ENCODE measurements at regions not wholly inside any gene's neighbourhood (a gene's known extent, or its start where the extent isn't known, plus 50 kb on each side); places are given as distances from the start of the nearest gene placed in this dataset.

DNA sequence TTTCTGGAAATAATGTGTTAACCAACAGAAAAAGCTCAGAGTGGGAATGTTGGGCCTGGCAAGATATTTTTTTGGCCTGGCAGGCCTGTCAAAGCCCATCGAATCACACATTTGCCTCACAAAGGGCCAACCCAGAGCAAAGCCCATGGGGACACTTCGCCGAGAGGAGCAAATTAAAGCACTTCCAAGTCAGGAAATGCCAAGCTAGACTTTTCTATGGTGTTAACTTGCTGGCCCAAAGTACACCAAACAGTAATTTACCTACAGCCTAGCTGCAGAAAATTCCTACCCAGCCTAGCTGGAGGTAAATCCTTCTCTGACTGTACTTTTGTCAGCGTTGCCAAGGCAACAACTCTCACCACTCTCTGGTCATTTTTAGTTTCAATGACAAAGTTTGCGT is 288.6 kb upstream of the LDB2 start:
- no peak overlapping the region for H3K27ac Mint-ChIP-seq
- DNase-seq (ENCODE audit: low spot score in 2 of 2): no peak
- H3K9me3 Mint-ChIP-seq: peaks cover 0 to 15% of the 10 kb centered on the region in 2 donors
- H3K36me3 Mint-ChIP-seq: peaks cover 0 to 6% of the 10 kb centered on the region in 2 donors
- no peak for ATAC-seq

DNA sequence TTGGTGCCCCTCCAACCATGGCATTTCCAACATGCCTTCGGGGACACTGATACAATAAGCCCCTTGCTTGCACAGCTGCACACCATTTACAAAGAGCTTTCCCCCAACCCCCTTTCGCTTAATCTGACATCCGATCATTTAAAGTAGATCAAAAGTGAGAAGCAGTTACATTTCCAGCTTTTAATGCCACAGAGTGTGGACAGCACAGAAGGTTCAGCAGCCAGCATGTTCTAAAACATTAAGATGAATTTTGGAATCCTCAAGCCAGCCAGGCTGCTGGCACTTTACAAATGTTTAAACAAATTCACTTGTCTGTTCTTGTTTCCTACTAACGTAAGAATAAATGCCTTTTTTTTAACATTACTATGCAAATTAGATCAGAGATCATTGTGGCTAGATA is 284.4 kb upstream of the LDB2 start:
- Mint-ChIP-seq H3K9me3 (peaks cover 0 to 4% of the 10 kb centered on the region in 2 donors), H3K27ac (no peak overlapping the region), H3K36me3 (peaks cover 0 to 4% of the 10 kb centered on the region in 2 donors)

DNA sequence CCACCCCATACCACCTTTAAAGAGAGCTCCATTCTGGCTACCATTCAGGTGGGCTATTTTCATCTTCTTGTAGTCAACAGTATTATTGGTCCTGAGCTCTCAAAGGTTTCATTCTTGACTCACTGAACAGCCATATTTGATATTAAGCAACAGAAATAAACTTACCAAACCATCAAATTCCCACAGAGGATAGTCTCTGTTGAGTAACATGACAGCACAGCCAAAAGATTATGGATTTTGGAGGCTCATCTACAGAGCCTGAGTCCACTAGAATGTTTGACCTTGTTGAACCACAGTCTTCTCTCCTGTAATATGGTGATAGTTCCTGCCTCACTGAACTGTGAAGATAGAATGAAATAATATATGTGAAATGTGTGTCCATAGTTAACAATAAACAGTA is 276.3 kb upstream of the LDB2 start:
- DNase-seq (ENCODE audit: low spot score in 2 of 2) (no peak), ATAC-seq (no peak)
- Mint-ChIP-seq H3K27ac (no peak overlapping the region), H3K36me3 (no peaks in the 10 kb centered on the region), H3K9me3 (no peaks in the 10 kb centered on the region)

More for the DNA sequence above, 284.4 kb upstream of the LDB2 start:
- ATAC-seq: no peak
- DNase-seq (ENCODE audit: low spot score in 2 of 2): no peak

DNA sequence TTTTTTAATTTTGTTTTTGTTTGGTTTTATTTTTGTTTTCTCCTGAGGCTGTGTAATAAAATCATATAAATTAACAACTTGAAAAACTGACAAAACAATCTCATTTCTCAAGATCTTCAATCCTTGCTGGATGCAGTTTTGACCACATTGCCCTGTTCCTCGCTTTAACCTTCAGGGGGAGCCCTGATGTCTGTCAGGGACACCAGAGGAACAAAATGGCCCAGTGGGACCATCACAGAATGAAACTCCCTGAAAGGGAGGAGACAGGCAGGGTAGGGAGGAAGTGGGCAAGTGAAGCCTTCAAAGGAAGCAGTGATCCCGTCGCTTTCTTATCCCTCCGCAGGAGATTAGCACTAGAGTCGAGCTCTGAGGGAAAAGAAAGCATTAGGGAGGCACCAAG is 274.9 kb upstream of the LDB2 start:
- ATAC-seq (no peak), DNase-seq (ENCODE audit: low spot score in 2 of 2) (no peak)
- no peaks in the 10 kb centered on the region for H3K9me3 Mint-ChIP-seq
- H3K27ac Mint-ChIP-seq: no peak overlapping the region
- no peaks in the 10 kb centered on the region for H3K36me3 Mint-ChIP-seq

DNA sequence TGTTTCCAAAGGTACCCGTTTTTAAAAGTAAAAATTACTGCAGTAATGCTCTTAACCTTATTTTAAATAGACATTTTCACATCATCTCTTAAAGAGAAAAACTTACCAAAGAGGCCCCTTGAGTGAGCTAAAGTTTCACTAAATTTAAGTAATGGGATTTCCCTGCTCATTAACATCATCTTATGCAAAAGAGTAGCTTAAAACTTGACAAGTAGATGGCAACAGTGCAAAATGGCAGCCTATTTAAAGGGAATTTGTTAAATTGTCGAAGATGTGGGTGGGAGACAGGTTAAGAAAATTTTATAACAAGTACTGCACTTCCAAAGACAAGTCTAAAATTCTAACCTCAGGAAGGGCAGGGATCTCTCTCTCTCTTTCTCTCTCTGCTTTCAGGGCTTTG is 271.7 kb upstream of the LDB2 start:
- DNase-seq (ENCODE audit: low spot score in 2 of 2): no peak
- Mint-ChIP-seq H3K9me3 (no peaks in the 10 kb centered on the region), H3K27ac (no peak overlapping the region), H3K36me3 (no peaks in the 10 kb centered on the region)
- no peak for ATAC-seq

DNA sequence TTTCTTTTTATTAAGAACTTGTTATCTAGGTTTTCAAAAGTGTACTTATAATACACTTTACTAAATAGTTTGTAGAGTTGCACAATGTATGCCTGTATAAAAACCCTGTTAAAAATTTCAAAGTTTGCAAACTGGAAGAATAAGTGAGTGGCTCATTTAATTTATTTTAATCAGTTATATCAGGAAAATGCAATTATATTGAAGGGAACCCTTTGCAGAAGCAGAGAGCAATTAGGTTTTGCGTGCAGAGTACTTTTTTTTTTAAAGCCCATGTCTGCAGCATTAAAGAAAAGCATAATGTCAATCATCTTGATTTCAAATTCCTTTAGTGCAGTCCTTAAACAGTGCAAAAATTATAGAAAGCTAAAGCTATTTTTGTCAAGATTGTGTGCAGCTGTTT is 271.3 kb upstream of the LDB2 start:
- H3K9me3 Mint-ChIP-seq: no peaks in the 10 kb centered on the region
- ATAC-seq: no peak

DNA sequence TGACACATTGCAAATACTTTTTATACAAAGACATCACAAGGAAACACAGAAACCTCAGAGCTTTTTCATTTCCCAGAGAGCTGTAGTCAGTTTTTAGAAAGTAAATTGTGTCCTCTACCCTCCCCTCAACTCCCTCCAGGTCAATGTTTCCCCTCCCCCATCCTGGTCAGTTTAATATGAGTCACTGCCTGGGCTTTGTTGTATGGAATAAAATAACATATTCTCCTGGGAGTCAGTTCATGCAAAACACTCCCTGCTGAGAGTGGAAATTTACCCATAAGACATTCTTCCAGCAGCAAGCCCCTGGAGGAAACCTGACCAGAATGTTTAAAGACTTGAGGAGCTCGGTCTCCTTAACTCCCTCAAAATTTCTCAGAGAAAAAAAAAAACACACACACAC is 270.1 kb upstream of the LDB2 start:
- H3K9me3 Mint-ChIP-seq: peaks cover 5 to 8% of the 10 kb centered on the region in 2 donors
- H3K36me3 Mint-ChIP-seq: peaks cover 0 to 6% of the 10 kb centered on the region in 2 donors
- ATAC-seq (no peak), DNase-seq (ENCODE audit: low spot score in 2 of 2) (no peak)
- H3K27ac Mint-ChIP-seq: no peak overlapping the region

More for the DNA sequence above, 271.3 kb upstream of the LDB2 start:
- Mint-ChIP-seq H3K27ac (no peak overlapping the region), H3K36me3 (no peaks in the 10 kb centered on the region)
- DNase-seq (ENCODE audit: low spot score in 2 of 2): no peak

DNA sequence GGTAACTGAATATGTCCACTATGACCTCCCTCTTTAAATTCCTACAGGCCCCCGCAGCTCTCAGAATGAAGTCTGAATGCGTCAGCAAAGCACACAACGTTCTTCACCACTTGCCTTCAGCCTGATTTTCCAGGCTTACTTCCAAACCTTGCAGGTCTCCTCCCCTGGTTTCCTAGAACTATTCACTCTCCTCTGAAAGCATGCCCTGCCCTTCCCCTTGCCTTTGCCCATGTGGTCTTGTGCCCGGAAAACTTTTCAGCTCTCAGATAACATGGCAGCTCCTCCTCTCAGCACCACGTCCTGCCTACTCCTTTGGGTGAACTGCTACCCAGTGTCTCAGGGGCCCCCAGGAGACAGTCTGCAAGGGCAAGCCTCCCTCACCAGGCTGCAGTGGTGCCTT is 268.5 kb upstream of the LDB2 start:
- Mint-ChIP-seq H3K9me3 (peaks cover 8 to 9% of the 10 kb centered on the region in 2 donors), H3K36me3 (peaks cover 0 to 6% of the 10 kb centered on the region in 2 donors), H3K27ac (no peak overlapping the region)
- no peak for DNase-seq (ENCODE audit: low spot score in 2 of 2)
- ATAC-seq: no peak

DNA sequence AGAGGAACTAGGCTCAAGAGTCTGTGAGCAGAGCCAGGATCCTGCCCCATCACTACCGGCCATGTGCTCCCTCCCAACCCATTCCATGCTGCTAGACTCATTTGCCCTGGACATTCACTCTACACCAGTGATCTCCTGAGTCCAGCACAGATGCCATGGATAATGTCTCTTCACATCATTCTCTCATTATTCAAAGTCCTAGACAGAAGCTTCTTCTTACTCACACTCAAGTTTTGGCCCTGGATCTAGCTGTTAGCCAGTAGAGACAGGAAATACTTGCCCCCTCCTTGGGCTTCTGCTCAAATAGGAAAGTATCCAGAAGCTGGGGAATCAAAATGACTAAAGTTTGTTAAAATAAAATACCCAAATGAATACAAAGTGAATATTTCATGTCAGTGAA is 266.8 kb upstream of the LDB2 start:
- Mint-ChIP-seq H3K9me3 (peaks cover 8 to 18% of the 10 kb centered on the region in 2 donors), H3K27ac (no peak overlapping the region), H3K36me3 (peaks cover 0 to 6% of the 10 kb centered on the region in 2 donors)
- ATAC-seq (no peak), DNase-seq (ENCODE audit: low spot score in 2 of 2) (no peak)

DNA sequence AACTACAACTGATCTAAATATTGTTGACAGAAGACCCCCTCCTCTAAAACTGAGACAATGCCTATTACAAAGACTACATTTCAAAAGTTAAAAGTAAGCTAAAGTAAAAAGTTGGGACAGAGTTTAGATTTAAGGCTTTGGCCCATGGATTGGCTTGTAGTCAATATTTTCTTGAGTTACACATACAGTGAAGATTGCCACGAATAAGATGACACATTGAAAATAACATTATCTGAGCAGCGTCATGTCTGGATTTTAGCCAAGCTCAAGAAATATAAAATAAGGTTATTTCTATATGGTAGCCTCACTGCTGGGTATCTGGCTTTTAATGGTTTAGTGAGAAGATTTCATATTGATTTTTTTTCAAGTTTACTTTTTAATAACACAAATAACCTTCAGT is 266.2 kb upstream of the LDB2 start:
- no peak for ATAC-seq
- Mint-ChIP-seq H3K36me3 (peaks cover 0 to 6% of the 10 kb centered on the region in 2 donors), H3K9me3 (peaks cover 11 to 24% of the 10 kb centered on the region in 2 donors), H3K27ac (no peak overlapping the region)
- no peak for DNase-seq (ENCODE audit: low spot score in 2 of 2)

DNA sequence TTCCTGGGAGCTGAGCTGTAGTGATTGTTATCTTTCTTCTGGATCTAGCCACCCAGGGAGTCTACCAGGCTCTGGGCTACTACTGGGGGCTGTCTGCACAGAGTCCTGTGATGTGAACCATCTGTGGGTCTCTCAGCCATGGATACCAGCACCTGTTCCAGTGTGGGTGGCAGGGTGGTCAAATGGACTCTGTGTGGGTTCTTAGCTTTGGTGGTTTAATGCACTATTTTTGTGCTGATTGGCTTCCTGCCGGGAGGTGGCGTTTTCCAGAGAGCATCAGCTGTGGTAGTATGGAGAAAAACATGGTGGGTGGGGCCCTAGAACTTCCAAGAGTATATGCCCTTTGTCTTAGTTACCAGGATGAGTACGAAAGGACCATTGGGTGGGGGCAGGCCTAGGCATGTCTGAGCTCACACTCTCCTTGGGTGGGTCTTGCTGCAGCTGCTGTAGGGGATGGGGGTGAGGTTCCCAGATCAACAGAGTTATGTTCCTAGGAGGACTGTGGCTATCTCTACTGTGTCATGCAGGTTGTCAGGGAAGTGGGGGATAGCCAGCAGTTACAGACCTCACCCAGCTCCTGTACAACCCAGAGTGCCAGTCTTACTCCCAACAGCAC is 264.8 kb upstream of the LDB2 start:
- H3K27ac Mint-ChIP-seq: no peak overlapping the region

DNA sequence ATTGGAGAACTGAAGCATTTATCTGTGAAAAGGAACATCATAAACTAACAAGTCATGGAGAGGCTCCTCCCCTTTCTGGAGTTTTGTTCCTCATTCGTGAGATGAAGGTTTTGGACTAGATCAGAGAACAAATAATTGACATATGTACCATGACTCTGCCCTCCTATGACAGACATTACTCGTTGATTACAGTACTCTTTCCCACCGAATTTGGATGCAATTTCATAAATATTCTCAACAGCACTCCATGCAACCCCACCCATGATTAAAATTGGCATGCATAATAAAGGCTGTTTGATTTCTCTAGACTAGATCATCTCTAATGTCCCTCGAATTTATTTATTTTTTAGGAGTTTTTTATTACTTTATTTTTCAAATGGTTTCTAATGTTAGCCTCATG is 258.9 kb upstream of the LDB2 start:
- no peak for ATAC-seq

More for the DNA sequence above, 264.8 kb upstream of the LDB2 start:
- Mint-ChIP-seq H3K36me3 (peaks cover 0 to 6% of the 10 kb centered on the region in 2 donors), H3K9me3 (peaks cover 13 to 26% of the 10 kb centered on the region in 2 donors)
- ATAC-seq: no peak
- no peak for DNase-seq (ENCODE audit: low spot score in 2 of 2)

DNA sequence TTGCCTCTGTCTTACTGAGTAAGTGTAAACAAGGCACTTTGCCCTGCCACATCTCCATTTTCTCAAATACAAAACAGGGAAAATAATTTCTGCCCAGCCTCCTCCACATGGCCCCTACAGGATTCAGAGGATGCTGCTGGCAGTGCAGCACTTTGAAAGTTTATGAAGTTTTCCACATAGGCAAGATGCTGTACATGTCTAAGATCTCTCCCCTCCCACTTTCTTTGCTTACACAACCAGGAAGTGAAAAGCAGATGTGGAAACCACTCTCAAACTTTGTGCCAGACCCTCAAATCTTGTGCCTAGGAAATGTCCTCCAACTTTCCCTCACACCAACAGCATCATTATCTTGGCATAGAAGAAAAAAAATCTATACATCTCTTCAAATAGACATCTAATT is 257.0 kb upstream of the LDB2 start:
- H3K36me3 Mint-ChIP-seq: no peaks in the 10 kb centered on the region
- no peak for DNase-seq (ENCODE audit: low spot score in 2 of 2)
- no peak for ATAC-seq
- H3K9me3 Mint-ChIP-seq: peaks cover 5 to 13% of the 10 kb centered on the region in 2 donors
- H3K27ac Mint-ChIP-seq: no peak overlapping the region

More for the DNA sequence above, 258.9 kb upstream of the LDB2 start:
- Mint-ChIP-seq H3K27ac (no peak overlapping the region), H3K9me3 (peaks cover 5 to 20% of the 10 kb centered on the region in 2 donors), H3K36me3 (no peaks in the 10 kb centered on the region)
- no peak for DNase-seq (ENCODE audit: low spot score in 2 of 2)

DNA sequence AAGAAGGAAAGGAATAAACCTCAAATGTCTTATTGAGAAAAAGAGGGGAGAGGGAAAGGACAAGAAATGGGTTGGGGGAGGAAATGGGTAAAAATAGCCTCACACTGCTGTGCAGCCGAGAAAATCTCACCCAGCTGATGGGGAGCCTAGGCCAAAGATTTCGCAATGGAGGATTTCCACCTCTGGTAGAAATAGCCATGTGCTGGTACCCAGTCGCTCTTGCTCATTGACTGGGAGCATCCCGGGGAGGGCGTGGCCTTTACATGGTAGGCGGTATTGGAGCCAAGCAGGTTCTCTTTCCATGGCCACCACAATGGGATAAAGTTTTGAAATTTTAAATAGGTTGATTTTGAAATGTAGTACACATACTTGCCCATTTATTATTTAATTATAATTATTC is 255.1 kb upstream of the LDB2 start:
- Mint-ChIP-seq H3K27ac (no peak overlapping the region), H3K36me3 (no peaks in the 10 kb centered on the region)
- ATAC-seq: no peak

DNA sequence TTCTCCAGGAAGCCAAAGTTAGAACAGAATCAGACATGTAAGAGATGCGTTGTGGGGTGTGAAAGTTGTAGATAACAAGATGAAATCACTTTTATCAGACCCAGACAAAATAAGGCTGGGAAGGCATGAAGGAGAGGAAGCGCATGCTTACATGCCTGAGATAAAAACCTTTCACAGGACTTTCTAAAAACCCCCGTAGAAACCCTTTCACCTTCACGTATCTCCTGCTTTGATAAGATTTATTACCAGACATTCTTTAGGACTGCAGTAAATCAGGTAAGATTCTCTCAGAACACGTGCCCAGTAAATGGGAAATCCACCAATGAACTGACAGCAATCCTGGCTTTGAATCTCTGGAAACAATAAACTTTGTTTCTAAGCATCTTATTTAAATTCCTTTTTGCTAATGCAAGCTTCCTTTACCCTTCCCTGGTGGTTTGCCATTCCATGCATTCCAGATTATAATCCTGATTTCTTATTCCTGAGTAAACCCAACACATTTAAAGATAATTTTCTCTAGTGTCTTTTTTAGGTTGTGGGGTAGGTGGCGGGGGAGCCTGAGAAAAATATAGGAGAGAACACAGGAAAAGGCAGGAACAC is 254.6 kb upstream of the LDB2 start:
- ATAC-seq (no peak), DNase-seq (ENCODE audit: low spot score in 2 of 2) (no peak)
- Mint-ChIP-seq H3K9me3 (peaks cover 3 to 9% of the 10 kb centered on the region in 2 donors), H3K27ac (no peak overlapping the region), H3K36me3 (no peaks in the 10 kb centered on the region)

More for the DNA sequence above, 255.1 kb upstream of the LDB2 start:
- DNase-seq (ENCODE audit: low spot score in 2 of 2): no peak
- H3K9me3 Mint-ChIP-seq: peaks cover 3 to 9% of the 10 kb centered on the region in 2 donors

DNA sequence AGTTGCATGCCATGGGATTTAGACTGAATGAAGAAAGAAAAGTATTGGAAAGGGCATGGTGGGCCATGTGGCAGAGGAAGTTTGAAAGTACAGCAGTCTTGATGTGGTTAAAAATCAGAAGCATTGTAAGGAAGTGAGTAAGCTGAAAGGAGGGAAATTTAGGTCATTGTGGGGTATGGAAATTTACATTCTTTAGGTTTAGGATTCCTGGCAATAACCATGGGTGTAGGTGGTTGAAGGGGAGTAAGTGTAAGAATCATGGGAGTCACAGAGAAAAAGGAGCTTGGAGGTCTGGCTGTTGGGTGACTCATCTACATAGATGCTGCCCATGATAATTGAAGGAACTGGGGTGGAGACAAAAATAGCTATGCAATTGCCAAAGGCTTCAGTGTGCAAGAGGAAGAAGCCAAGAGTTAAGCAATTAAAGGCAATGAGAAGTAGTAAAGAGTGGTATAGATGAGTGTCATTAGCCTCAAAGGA is 243.8 kb upstream of the LDB2 start:
- DNase-seq (ENCODE audit: low spot score in 2 of 2): no peak
- peaks cover 16 to 22% of the 10 kb centered on the region in 2 donors for H3K9me3 Mint-ChIP-seq
- H3K27ac Mint-ChIP-seq: no peak overlapping the region
- H3K36me3 Mint-ChIP-seq: peaks cover 0 to 11% of the 10 kb centered on the region in 2 donors
- ATAC-seq: peak in 1 of 2 donors; percentile 28

DNA sequence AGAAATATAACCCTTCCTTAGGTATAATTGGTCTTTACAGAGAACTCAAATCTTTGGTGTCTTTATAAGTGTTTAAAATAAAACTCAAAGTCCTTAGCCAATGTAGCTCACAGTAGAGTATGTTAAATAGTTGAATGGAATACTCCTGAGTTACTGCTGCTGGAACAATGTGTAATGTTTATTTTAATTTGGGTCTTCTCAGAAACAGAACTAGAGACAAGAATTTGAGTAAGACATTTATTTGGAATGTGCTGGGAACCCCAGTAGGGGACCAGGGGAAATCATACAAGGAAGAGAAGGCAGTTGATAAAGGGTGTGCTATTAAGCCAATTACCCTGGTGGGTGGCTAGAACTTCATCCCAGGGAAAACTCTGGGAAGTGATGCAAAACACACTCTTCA is 240.4 kb upstream of the LDB2 start:
- H3K9me3 Mint-ChIP-seq: peaks cover 13 to 27% of the 10 kb centered on the region in 2 donors
- no peak for DNase-seq (ENCODE audit: low spot score in 2 of 2)
- no peak for ATAC-seq

DNA sequence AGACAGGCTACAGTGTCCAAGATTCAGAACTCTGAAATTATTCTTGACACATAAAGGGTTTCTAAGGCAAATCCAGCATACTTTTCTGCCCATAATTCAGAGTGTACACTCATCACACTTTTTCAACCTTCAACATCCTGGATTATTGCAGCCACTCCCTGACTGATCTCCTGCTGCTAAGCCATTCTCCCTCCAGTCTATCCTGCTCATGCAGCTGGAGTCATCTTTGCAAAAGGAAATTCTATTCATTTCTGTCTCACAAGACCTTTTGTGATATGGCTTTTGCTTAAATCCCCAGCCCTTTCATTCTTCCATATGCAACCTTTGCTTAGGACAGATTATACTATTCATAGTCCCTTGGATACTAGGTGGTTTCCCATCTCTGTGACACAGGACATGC is 236.1 kb upstream of the LDB2 start:
- ATAC-seq (no peak), DNase-seq (ENCODE audit: low spot score in 2 of 2) (no peak)
- peaks cover 10 to 21% of the 10 kb centered on the region in 2 donors for H3K9me3 Mint-ChIP-seq
- no peak overlapping the region for H3K27ac Mint-ChIP-seq
- peaks cover 0 to 6% of the 10 kb centered on the region in 2 donors for H3K36me3 Mint-ChIP-seq

More for the DNA sequence above, 240.4 kb upstream of the LDB2 start:
- H3K27ac Mint-ChIP-seq: no peak overlapping the region
- H3K36me3 Mint-ChIP-seq: peaks cover 0 to 11% of the 10 kb centered on the region in 2 donors
